NCI-H2196 treated with DMSO at 0.1 percent for 48 hours (cell line): ENCODE measurements at regions not wholly inside any gene's neighbourhood (a gene's known extent, or its start where the extent isn't known, plus 50 kb on each side); places are given as distances from the start of the nearest gene placed in this dataset.

Experiments used
- DNase-seq: peaks from one replicate; lab custom pipeline; 2025; ENCODE audit not compliant: unreplicated experiment; lab: John Stamatoyannopoulos, UW

GRCh38 chr1:87905651-87906050 is 577.0 kb downstream of the LMO4 start:
- DNase-seq, result no peak

- DNase-seq, result no peak
Observed at GRCh38 chr1:87906078-87906477, 577.4 kb downstream of the LMO4 start.

- DNase-seq, result no peak
Observed at GRCh38 chr1:87913361-87913760, 584.7 kb downstream of the LMO4 start.

- no peak for DNase-seq
Observed at GRCh38 chr1:87914396-87914795, 585.7 kb downstream of the LMO4 start.

- no peak for DNase-seq
Observed at GRCh38 chr1:87915771-87916170, 587.1 kb downstream of the LMO4 start.

GRCh38 chr1:87916965-87917364 is 588.3 kb downstream of the LMO4 start:
- no peak for DNase-seq

- DNase-seq, result no peak
Observed at GRCh38 chr1:87918398-87918797, 589.7 kb downstream of the LMO4 start.

GRCh38 chr1:87922885-87923284 is 594.2 kb downstream of the LMO4 start:
- DNase-seq, result no peak

GRCh38 chr1:87926131-87926830 is 597.6 kb downstream of the LMO4 start:
- DNase-seq, result no peak

GRCh38 chr1:87926921-87927320 is 598.2 kb downstream of the LMO4 start:
- DNase-seq, result no peak

- DNase-seq, result no peak
Observed at GRCh38 chr1:87927391-87928280, 599.0 kb downstream of the LMO4 start.

- DNase-seq, result no peak
Observed at GRCh38 chr1:87928623-87929022, 599.9 kb downstream of the LMO4 start.

- DNase-seq, result no peak
Observed at GRCh38 chr1:87929906-87930305, 601.2 kb downstream of the LMO4 start.

GRCh38 chr1:87930796-87931195 is 602.1 kb downstream of the LMO4 start:
- no peak for DNase-seq

- no peak for DNase-seq
Observed at GRCh38 chr1:87933171-87933570, 604.5 kb downstream of the LMO4 start.

GRCh38 chr1:87935130-87935529 is 606.5 kb downstream of the LMO4 start:
- DNase-seq, result no peak

GRCh38 chr1:87937831-87938395 is 609.2 kb downstream of the LMO4 start:
- DNase-seq, result no peak

GRCh38 chr1:87938631-87939030 is 610.0 kb downstream of the LMO4 start:
- DNase-seq, result no peak

- no peak for DNase-seq
Observed at GRCh38 chr1:87939444-87939843, 610.8 kb downstream of the LMO4 start.

GRCh38 chr1:87940421-87940820 is 611.7 kb downstream of the LMO4 start:
- DNase-seq, result no peak

GRCh38 chr1:87941337-87941946 is 612.8 kb downstream of the LMO4 start:
- no peak for DNase-seq

- no peak for DNase-seq
Observed at GRCh38 chr1:87942165-87942564, 613.5 kb downstream of the LMO4 start.
